ENCODE measurements at regions not wholly inside any gene's neighbourhood (a gene's known extent, or its start where the extent isn't known, plus 50 kb on each side); places are given as distances from the start of the nearest gene placed in this dataset.

- Histone ChIP-seq H3K9ac (replicated peaks in 1 of 4; ENCODE audit: extremely low read depth in 1 of 4, low read depth in 3 of 4, low read length in 3 of 4) (no peak overlapping the region), H4K91ac (replicated peaks; ENCODE audit: insufficient read length, low read length) (no peak overlapping the region), H3K4ac (replicated peaks; ENCODE audit: insufficient read length, low read depth, low read length) (no peak overlapping the region), H3K18ac (ENCODE audit: extremely low read depth, low read length) (no peak overlapping the region), H4K20me1 (replicated peaks in 1 of 2; ENCODE audit: control insufficient read depth in 1 of 2, insufficient read depth in 2 of 2, low read length in 2 of 2) (no peaks in the 10 kb centered on the region), H3K4me1 (replicated peaks in 1 of 4; ENCODE audit: control insufficient read depth in 3 of 4, insufficient read depth in 4 of 4, low read length in 3 of 4) (no peaks in the 10 kb centered on the region), H4K5ac (ENCODE audit: insufficient read length, low read depth, low read length) (no peak overlapping the region), H2BK5ac (ENCODE audit: low read depth, low read length) (no peak overlapping the region), H2BK15ac (ENCODE audit: low read length) (no peak overlapping the region), H3K79me2 (ENCODE audit: control insufficient read depth in 1 of 2, insufficient read depth in 2 of 2, low read length in 2 of 2) (no peaks in the 10 kb centered on the region), H3K36me3 (ENCODE audit: control insufficient read depth in 2 of 4, insufficient read depth in 4 of 4, low read length in 3 of 4) (no peaks in the 10 kb centered on the region), H4K8ac (ENCODE audit: extremely low read depth, insufficient read depth, low read length) (no peak overlapping the region), H3K27ac (ENCODE audit: low read depth, low read length) (no peak overlapping the region), H3K79me1 (ENCODE audit: low read depth, low read length) (no peaks in the 10 kb centered on the region), H2BK12ac (ENCODE audit: low read depth, low read length) (no peak overlapping the region), H3K4me3 (ENCODE audit: extremely low read depth in 1 of 4, insufficient read depth in 2 of 4, low read depth in 3 of 4, low read length in 4 of 4) (no peak overlapping the region), H2AK5ac (ENCODE audit: low read depth, low read length) (no peak overlapping the region), H2BK20ac (ENCODE audit: low read length) (no peak overlapping the region), H3K14ac (ENCODE audit: insufficient read length) (no peak overlapping the region), H3K23ac (ENCODE audit: insufficient read length) (no peak overlapping the region), H3K23me2 (ENCODE audit: low read depth, low read length) (no peaks in the 10 kb centered on the region), H2AFZ (ENCODE audit: low read length) (no peak overlapping the region), H3K4me2 (ENCODE audit: insufficient read depth in 1 of 2, low read depth in 2 of 2, low read length in 2 of 2) (no peak overlapping the region), H3K56ac (replicated peaks; ENCODE audit: insufficient read length, low read depth, low read length) (no peak overlapping the region), H3K9me3 (ENCODE audit: insufficient read depth in 2 of 2, low read depth in 1 of 2, low read length in 1 of 2) (peaks cover 0 to 4% of the 10 kb centered on the region in 2 experiments; a peak in 1 of 4 replicates), H3K27me3 (replicated peaks in 1 of 4; ENCODE audit: control insufficient read depth in 3 of 4, extremely low read depth in 1 of 4, insufficient read depth in 3 of 4, low read length in 3 of 4) (no peaks in the 10 kb centered on the region), H2BK120ac (replicated peaks; ENCODE audit: low read depth, low read length) (no peak overlapping the region)
- DNase-seq (ENCODE audit: low read depth in 1 of 2, low spot score in 2 of 2) (no peak), FAIRE-seq (no peak)
- WGBS, 2 experiments (ENCODE audit: extremely low coverage in 1 of 2, insufficient coverage in 1 of 2, insufficient read length in 1 of 2, insufficient replicate concordance in 2 of 2, low coverage in 1 of 2, low lambda C conversion rate in 2 of 2, missing lambda C conversion rate in 1 of 2) = 81% methylated on average over 3 of the region's 3 CpGs; no CpG with 5 or more reads in 1 of the 2 experiments
- TF ChIP-seq RXRA (IDR thresholded peaks at IDR 0.05; ENCODE audit: insufficient read depth, low read depth, low read length) = no peak
- ChIA-PET POLR2A (ENCODE audit: partially characterized antibody) (interaction anchor here (0.6 kb wide), 1 partner anchor 23 kb away, joined by 3 read pairs; no protein-coding TSS in a partner anchor), CTCF (ENCODE audit: partially characterized antibody) (interaction anchor here (0.6 to 1.2 kb wide), 2 partner anchors 82 to 95 kb away, joined by 3 read pairs; no protein-coding TSS in a partner anchor)
Observed at GRCh38 chr7:20503278-20503950, 112.1 kb upstream of the ABCB5 start.

All from H1 (cell line).